CD4-positive, CD25-positive, alpha-beta regulatory T cell (primary cell): ENCODE measurements at regions not wholly inside any gene's neighbourhood (a gene's known extent, or its start where the extent isn't known, plus 50 kb on each side); places are given as distances from the start of the nearest gene placed in this dataset.
A peak's percentile ranks its signal among the peaks of the same experiment; 100 is the strongest.
"Not testable (repeated sequence)": the region's sequence is repeated elsewhere in the genome, so short reads cannot be mapped to it uniquely, and the experiment has no call there.

Experiments used
- ATAC-seq, 2 donors: fragments of 150-1000 bp; cut with Tn5 transposase; one replicate each; pipeline ENCODE4 v1.10.0; 2021; ENCODE audit warnings: low read depth in 2 of 2, moderate number of reproducible peaks in 2 of 2, moderate library complexity in 1 of 2
- DNase-seq, 3 donors: peaks; one replicate each; pipeline versions ENCODE4 v3.0.0 to v3.0.0-alpha.2; 2012 to 2022; ENCODE audit warnings: mixed read lengths in 1 of 3
- H3K27ac ChIP-seq: one replicate; pipeline ENCODE4 v1.7.0; 2013; ENCODE audit warnings: mild to moderate bottlenecking, low read length; ENCODE audit not compliant: insufficient read depth, poor library complexity, severe bottlenecking
- H3K27me3 ChIP-seq: one replicate; pipeline ENCODE4 v1.7.0; 2013; ENCODE audit warnings: low read length; ENCODE audit not compliant: control insufficient read depth, insufficient read depth
- H3K36me3 ChIP-seq: one replicate; pipeline ENCODE4 v1.7.0; 2013; ENCODE audit warnings: mild to moderate bottlenecking, low read length, moderate library complexity; ENCODE audit not compliant: control insufficient read depth, insufficient read depth
- H3K4me1 ChIP-seq: 2 replicates; pipeline ENCODE4 v1.7.0; 2013; ENCODE audit warnings: mild to moderate bottlenecking, low read length; ENCODE audit not compliant: insufficient read depth, control insufficient read depth, poor library complexity, severe bottlenecking
- H3K4me3 ChIP-seq: one replicate; pipeline ENCODE4 v1.7.0; 2013; ENCODE audit warnings: low read depth, mild to moderate bottlenecking, low read length, moderate library complexity
- H3K9me3 ChIP-seq, 2 experiments: 1 replicate in 1 of 2; 2 replicates in 1 of 2; pipeline ENCODE4 v1.7.0; 2013; ENCODE audit warnings: low read length in 2 of 2, mild to moderate bottlenecking in 1 of 2, moderate library complexity in 1 of 2; ENCODE audit not compliant: control insufficient read depth in 2 of 2
- H3K27ac Mint-ChIP-seq, 3 donors: one replicate each; pipeline ENCODE4 v1.8.0; 2020 to 2022; ENCODE audit warnings: mild to moderate bottlenecking in 3 of 3, mixed read lengths in 3 of 3, moderate library complexity in 2 of 3
- H3K27me3 Mint-ChIP-seq: one replicate; pipeline ENCODE4 v1.8.0; 2022; ENCODE audit warnings: mild to moderate bottlenecking, mixed read lengths
- H3K36me3 Mint-ChIP-seq: one replicate; pipeline ENCODE4 v1.8.0; 2020; ENCODE audit warnings: mixed read lengths
- H3K4me1 Mint-ChIP-seq, 4 donors: one replicate each; pipeline ENCODE4 v1.8.0; 2020 to 2022; ENCODE audit warnings: mixed read lengths in 4 of 4, mild to moderate bottlenecking in 1 of 4
- H3K4me3 Mint-ChIP-seq, 4 donors: one replicate each; pipeline ENCODE4 v1.8.0; 2020 to 2022; ENCODE audit warnings: mild to moderate bottlenecking in 4 of 4, mixed read lengths in 4 of 4, moderate library complexity in 3 of 4
- H3K9me3 Mint-ChIP-seq, 7 donors: one replicate each; pipeline ENCODE4 v1.8.0; 2020 to 2022; ENCODE audit warnings: mixed read lengths in 7 of 7, mild to moderate bottlenecking in 3 of 7, moderate library complexity in 2 of 7

DNA sequence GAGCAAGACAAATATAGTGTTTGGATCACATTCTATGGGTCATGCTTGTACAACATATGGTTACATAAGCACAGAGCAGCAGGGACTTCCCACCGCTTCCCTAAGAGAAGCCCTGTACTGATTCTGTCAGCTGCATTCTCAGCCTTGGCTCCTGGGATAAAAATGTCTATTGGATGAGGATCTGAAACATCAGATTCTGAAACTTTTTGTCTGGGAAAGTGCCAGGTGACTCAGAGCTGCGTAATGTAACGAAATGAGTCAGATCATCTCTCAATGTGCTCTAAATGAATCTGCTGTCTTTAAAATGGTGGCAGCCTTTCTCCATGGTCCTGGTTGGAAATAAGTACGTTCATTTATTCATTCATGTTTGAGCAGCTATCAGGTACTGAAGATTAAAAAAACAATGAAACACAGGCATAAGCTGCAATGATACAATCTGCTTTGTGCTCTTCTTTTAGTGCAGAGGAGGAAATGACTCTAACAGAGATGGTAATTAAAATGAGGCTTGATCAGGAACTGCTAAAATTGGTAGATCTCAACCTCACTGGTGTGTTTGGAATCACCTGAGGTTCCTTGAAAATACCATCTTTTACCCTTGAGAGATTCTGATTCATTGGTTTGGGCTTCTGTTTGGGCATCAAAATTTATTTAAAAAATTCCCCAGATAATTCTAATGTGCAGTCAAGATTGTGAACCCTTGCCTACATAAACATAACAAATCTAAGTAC, 99.1 kb upstream of the NAP1L1 start:
- no peak overlapping the region for H3K27ac ChIP-seq

GRCh38 chr12:76180401-76181277, 96.2 kb upstream of the NAP1L1 start:
- Histone ChIP-seq H3K9me3 (no peaks in the 10 kb centered on the region), H3K36me3 (no peaks in the 10 kb centered on the region), H3K4me3 (no peak overlapping the region), H3K27ac (no peak overlapping the region), H3K4me1 (no peaks in the 10 kb centered on the region), H3K27me3 (no peaks in the 10 kb centered on the region)
- H3K9me3 Mint-ChIP-seq: no peaks in the 10 kb centered on the region
- H3K4me1 Mint-ChIP-seq: peaks cover 0 to 8% (median 0%) of the 10 kb centered on the region in 4 donors
- peaks cover 16% of the 10 kb centered on the region for H3K27me3 Mint-ChIP-seq
- peak in 1 of 3 donors; percentile 5 for DNase-seq
- H3K4me3 Mint-ChIP-seq: no peak overlapping the region
- no peak for ATAC-seq
- H3K27ac Mint-ChIP-seq: no peak overlapping the region
- no peaks in the 10 kb centered on the region for H3K36me3 Mint-ChIP-seq

More for the DNA sequence above, 99.1 kb upstream of the NAP1L1 start:
- H3K36me3 ChIP-seq: no peaks in the 10 kb centered on the region
- no peak overlapping the region for H3K4me3 Mint-ChIP-seq
- H3K4me1 Mint-ChIP-seq: peaks cover 0 to 8% (median 0%) of the 10 kb centered on the region in 4 donors
- H3K9me3 Mint-ChIP-seq: no peaks in the 10 kb centered on the region
- no peak overlapping the region for H3K27ac Mint-ChIP-seq
- no peaks in the 10 kb centered on the region for H3K9me3 ChIP-seq
- ATAC-seq: peak in 1 of 2 donors; percentile 28
- H3K27me3 ChIP-seq: no peaks in the 10 kb centered on the region
- peaks cover 26% of the 10 kb centered on the region for H3K27me3 Mint-ChIP-seq
- DNase-seq: peak in 1 of 3 donors; percentile 29
- H3K4me3 ChIP-seq: no peak overlapping the region
- no peaks in the 10 kb centered on the region for H3K36me3 Mint-ChIP-seq
- H3K4me1 ChIP-seq: no peaks in the 10 kb centered on the region

GRCh38 chr12:76178452-76178851, 94.0 kb upstream of the NAP1L1 start:
- no peak overlapping the region for H3K27ac Mint-ChIP-seq
- ATAC-seq: no peak

DNA sequence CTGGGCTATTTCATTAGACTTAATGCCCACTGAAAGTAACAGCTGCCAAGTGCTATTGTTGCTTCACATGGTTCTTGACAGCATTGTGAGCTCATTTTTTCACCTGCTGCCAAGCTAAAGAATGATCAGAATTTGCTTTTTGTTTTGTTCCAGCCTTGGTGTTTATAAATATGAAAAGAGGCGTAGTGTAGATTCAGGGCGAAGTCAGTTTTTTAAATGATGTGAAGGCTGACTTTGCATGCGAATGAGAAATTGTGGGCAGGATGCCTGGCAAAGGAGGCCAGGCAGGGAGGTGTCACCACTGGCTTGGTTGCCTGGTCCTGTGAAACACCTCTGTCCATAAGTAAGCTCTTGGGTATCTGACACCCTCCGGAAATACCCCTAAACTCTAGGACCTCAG, 93.3 kb upstream of the NAP1L1 start:
- Mint-ChIP-seq H3K27ac (no peak overlapping the region), H3K36me3 (no peaks in the 10 kb centered on the region), H3K4me1 (peaks cover 0 to 4% (median 0%) of the 10 kb centered on the region in 4 donors), H3K9me3 (no peaks in the 10 kb centered on the region), H3K4me3 (no peak overlapping the region), H3K27me3 (peaks cover 25% of the 10 kb centered on the region)
- Histone ChIP-seq H3K36me3 (no peaks in the 10 kb centered on the region), H3K9me3 (no peaks in the 10 kb centered on the region), H3K27me3 (peaks cover 2% of the 10 kb centered on the region), H3K4me3 (no peak overlapping the region), H3K4me1 (no peaks in the 10 kb centered on the region), H3K27ac (no peak overlapping the region)
- DNase-seq: no peak
- ATAC-seq: no peak

More at GRCh38 chr12:76178452-76178851, 94.0 kb upstream of the NAP1L1 start:
- Mint-ChIP-seq H3K36me3 (no peaks in the 10 kb centered on the region), H3K9me3 (no peaks in the 10 kb centered on the region), H3K4me3 (no peak overlapping the region), H3K27me3 (peaks cover 21% of the 10 kb centered on the region), H3K4me1 (peaks cover 0 to 4% (median 0%) of the 10 kb centered on the region in 4 donors)
- Histone ChIP-seq H3K27ac (no peak overlapping the region), H3K4me1 (no peaks in the 10 kb centered on the region), H3K9me3 (no peaks in the 10 kb centered on the region), H3K4me3 (no peak overlapping the region), H3K36me3 (no peaks in the 10 kb centered on the region), H3K27me3 (peaks cover 2% of the 10 kb centered on the region)
- DNase-seq: no peak

GRCh38 chr12:76176940-76177339, 92.5 kb upstream of the NAP1L1 start:
- H3K4me1 Mint-ChIP-seq: no peaks in the 10 kb centered on the region
- no peaks in the 10 kb centered on the region for H3K9me3 Mint-ChIP-seq
- Histone ChIP-seq H3K4me1 (no peaks in the 10 kb centered on the region), H3K36me3 (no peaks in the 10 kb centered on the region), H3K4me3 (no peak overlapping the region), H3K27me3 (peaks cover 4% of the 10 kb centered on the region), H3K9me3 (no peaks in the 10 kb centered on the region), H3K27ac (no peak overlapping the region)
- no peaks in the 10 kb centered on the region for H3K36me3 Mint-ChIP-seq
- no peak overlapping the region for H3K27ac Mint-ChIP-seq
- no peak overlapping the region for H3K4me3 Mint-ChIP-seq
- peaks cover 32% of the 10 kb centered on the region for H3K27me3 Mint-ChIP-seq
- no peak for DNase-seq
- no peak for ATAC-seq

GRCh38 chr12:76175946-76176345, 91.5 kb upstream of the NAP1L1 start:
- H3K4me1 ChIP-seq, H3K36me3 ChIP-seq, DNase-seq, H3K4me3 ChIP-seq, H3K27me3 ChIP-seq, H3K36me3 Mint-ChIP-seq, H3K4me1 Mint-ChIP-seq, H3K27ac ChIP-seq, H3K27ac Mint-ChIP-seq, ATAC-seq, H3K4me3 Mint-ChIP-seq, H3K9me3 Mint-ChIP-seq, H3K9me3 ChIP-seq: not testable (repeated sequence)
- H3K27me3 Mint-ChIP-seq: peaks cover 36% of the 10 kb centered on the region

GRCh38 chr12:76173756-76174155, 89.3 kb upstream of the NAP1L1 start:
- Mint-ChIP-seq H3K36me3 (no peaks in the 10 kb centered on the region), H3K27me3 (peaks cover 43% of the 10 kb centered on the region), H3K4me1 (no peaks in the 10 kb centered on the region), H3K27ac (no peak overlapping the region), H3K9me3 (peaks cover 0 to 1% (median 0%) of the 10 kb centered on the region in 7 donors), H3K4me3 (no peak overlapping the region)
- Histone ChIP-seq H3K4me1 (no peaks in the 10 kb centered on the region), H3K36me3 (no peaks in the 10 kb centered on the region), H3K4me3 (no peak overlapping the region), H3K27me3 (peaks cover 8% of the 10 kb centered on the region), H3K27ac (no peak overlapping the region), H3K9me3 (no peaks in the 10 kb centered on the region)
- ATAC-seq (no peak), DNase-seq (no peak)
